HG02870 (cell line): ENCODE measurements at regions not wholly inside any gene's neighbourhood (a gene's known extent, or its start where the extent isn't known, plus 50 kb on each side); places are given as distances from the start of the nearest gene placed in this dataset.
"Not testable (repeated sequence)": the region's sequence is repeated elsewhere in the genome, so short reads cannot be mapped to it uniquely, and the experiment has no call there.

ENCODE experiments used
- ATAC-seq: cut with Tn5 transposase; IDR thresholded peaks from one replicate; pipeline ENCODE4 v1.9.1; 2021; ENCODE audit warnings: mild to moderate bottlenecking, moderate library complexity; ENCODE audit not compliant: unreplicated experiment

GRCh38 chr1:47522935-47523834 is 85.3 kb downstream of the FOXD2 start:
- ATAC-seq = no peak

- no peak for ATAC-seq
Observed at GRCh38 chr1:47523835-47524215, 86.0 kb downstream of the FOXD2 start.

- ATAC-seq = no peak
Observed at GRCh38 chr1:47524272-47524671, 86.4 kb downstream of the FOXD2 start.

GRCh38 chr1:47527653-47528272 is 89.9 kb downstream of the FOXD2 start:
- ATAC-seq = no peak

DNA sequence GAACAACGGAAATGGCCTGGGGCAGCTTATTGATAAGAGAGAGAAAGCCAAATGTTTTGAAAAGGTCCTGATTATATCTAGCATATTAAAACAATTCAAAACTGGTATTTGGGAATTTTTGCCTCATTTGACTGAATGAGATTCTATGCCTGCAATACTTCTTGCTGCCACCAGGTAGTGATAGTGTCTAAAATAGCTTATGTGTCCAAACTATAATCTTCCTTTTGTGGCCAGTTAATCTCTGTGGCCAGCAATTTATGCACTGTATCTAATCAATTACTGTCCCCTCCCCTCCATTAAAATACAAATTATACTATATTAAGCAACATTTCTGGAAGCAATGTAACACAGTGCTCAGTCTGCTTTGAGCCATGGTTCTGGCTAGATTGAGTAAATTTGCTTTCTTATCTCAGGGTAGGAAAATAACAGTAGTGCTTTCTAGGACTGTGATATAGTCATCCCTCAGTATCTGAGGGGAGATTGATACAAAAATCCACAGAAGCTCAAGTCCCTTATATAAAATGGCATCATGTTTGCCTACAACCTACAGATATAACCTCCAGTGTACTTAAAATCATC is 91.8 kb downstream of the FOXD2 start:
- ATAC-seq = no peak

DNA sequence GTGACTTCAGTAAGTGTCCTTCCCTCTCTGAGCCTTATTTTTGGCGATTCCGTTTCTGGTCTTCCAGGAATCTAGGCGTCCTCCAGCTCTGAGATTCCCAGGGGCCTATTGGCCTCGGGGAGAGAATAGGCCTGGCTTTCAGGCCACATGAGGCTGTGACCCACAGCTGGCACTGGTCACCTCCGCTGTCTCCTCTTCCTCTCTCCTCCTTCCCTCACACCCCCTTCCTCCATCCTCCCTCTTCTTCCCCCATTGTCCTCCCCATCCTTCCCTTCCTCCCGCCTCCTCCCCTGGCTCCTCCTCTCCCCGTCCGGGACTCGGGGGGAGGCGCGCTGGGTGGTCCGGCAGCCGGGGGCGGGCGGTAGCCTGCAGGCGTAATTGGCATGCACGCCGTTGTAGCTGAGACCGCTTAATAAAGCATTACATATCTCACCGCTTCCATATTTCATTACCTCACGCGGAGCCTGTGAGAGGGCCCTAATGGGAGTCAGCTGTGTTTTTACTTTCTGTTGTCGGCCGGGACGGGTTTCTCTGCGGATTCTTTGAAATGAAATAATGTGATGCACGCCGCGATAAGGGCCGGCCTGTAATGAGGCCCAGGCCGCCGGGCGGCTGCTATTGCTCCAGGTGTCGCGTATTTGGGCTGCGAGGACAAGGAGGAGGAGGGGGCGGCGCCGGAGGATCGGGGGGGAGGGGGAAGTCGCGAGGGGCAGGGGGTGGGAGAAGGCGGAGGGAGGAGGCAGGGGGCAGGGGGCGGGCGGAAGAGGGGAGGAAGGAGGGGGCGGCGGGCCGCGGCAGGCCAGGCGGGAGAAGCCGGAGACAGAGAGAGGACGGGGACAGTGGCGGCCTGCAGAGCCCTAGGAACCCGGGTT is 95.3 kb downstream of the FOXD2 start:
- ATAC-seq = no peak

DNA sequence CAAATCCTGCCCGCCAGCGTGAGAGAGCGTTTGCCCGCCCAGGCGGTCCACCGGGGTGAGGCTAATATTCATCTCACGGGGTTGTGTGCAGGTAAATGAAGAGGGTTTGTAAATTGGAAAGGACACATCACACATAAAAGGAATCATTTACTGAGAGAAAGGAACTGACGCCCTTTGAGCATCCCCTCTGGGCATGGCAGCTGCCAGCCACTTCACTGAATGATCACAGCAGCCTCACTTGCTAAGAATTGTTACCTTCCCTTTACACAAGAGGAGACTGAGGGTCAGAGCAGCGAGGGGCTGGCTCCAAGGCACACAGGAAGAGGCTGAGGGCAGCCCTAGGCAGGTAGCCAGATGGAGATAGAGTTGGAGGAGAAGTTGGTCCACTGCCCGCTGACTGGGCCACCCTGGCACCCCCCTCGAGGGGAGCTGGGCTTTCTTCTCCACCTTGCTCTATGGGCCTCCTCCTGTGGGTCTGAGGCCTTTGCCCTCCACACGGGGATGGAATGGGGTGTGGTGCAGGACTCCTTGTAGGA is 96.0 kb downstream of the FOXD2 start:
- no peak for ATAC-seq

DNA sequence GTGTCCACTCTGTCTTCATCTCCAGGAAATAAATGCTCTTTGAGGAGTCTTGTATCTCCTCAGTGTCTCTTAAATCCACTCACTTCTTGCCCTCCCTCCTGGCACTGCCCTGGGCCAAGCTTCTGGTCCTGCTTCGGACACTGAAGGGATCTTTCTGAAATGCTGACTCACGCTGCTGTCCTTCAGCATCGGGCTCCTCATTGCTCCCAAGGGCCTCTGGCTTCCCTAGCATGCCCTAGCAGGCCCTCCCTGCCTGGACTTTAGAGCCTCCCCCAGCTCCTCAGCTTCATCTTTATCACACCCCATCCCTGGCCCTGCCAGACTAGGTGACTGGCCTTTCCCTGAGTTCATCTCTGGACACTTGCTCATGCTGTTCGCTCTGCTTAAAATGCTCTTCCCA is 96.6 kb downstream of the FOXD2 start:
- no peak for ATAC-seq

GRCh38 chr1:47536646-47537118 is 98.8 kb downstream of the FOXD2 start:
- no peak for ATAC-seq

GRCh38 chr1:47537268-47537667 is 99.4 kb downstream of the FOXD2 start:
- no peak for ATAC-seq

- ATAC-seq = no peak
Observed at GRCh38 chr1:47537966-47538365, 100.1 kb downstream of the FOXD2 start.

GRCh38 chr1:47538530-47538929 is 100.7 kb downstream of the FOXD2 start:
- not testable (repeated sequence) for ATAC-seq

DNA sequence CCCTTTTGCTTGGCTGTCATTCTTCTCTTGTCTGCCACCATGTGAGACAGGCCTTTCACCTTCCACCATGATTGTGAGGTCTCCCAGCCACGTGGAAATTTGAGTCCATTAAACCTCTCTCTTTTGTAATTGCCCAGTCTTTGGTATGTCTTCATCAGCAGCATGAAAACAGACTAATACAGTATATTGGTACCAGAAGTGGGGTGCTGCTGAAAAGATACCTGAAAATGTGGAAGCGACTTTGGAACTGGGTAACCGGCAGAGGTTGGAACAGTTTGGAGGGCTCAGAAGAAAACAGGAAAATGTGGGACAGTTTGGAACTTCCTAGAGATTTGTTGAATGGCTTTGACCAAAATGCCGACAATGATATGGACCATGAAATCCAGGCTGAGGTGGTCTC is 103.9 kb downstream of the FOXD2 start:
- not testable (repeated sequence) for ATAC-seq

DNA sequence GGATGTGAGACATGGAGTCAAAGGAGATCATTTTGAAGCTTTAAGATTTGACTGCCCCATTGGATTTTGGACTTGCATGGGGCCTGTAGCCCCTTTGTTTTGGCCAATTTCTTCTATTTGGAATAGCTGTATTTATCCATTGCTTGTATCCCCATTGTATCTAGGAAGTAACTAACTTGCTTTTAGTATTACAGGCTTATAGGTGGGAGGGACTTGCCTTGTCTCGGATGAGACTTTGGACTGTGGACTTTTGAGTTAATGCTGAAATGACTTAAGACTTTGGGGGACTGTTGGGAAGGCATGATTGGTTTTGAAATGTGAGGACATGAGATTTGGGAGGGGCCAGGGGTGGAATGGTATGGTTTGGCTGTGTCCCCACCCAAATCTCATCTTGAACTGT is 105.2 kb downstream of the FOXD2 start:
- not testable (repeated sequence) for ATAC-seq

DNA sequence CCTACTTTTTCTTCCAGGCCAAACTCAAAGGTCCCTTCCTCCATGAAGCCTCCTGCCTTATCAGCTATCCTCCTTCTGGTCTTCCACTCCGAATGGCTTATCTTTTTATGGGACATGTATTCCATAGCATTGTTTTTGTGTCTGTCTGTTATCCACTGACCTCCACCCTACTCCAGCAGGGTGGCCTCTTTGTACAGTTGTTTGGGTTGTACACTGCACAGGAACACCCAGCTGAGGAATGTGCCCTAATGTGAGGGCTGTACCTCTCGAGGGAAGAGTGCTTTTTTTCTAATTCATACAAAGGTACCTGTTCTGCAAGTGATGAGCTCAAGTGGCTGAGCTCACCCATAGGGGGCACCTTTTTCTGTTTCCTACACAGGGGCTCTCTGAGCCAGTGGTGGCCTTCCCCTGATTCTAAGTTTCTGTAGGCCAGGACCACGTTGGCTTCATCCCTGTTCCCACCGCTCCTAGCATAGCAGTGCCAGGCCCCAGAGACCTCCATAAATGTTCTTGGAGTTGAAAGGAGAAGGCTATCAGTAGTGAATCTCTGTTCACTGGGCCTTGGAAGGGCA is 108.2 kb downstream of the FOXD2 start:
- no peak for ATAC-seq

- ATAC-seq = no peak
Observed at GRCh38 chr1:47547753-47548573, 110.1 kb downstream of the FOXD2 start.

GRCh38 chr1:47548637-47549036 is 110.8 kb downstream of the FOXD2 start:
- ATAC-seq = no peak

DNA sequence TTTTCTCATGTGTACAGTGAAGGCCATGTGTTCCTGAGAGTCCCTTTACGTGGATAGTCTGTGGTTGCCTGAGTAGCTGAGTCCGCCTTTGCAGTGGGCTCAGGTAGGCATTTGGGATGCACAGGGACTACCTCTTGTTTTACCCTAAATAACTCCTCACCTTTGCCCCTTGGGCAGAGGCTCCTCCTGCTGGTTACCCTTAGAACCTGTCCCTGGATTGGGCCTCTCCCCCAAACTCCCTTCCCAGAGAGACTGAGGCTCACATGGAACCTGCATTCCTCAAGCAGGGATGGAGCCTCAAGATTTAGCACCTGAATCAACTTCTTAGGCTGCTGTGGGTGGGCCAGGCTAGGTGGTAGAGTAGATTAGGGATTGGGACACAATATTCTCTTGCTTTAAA is 111.7 kb downstream of the FOXD2 start:
- no peak for ATAC-seq

GRCh38 chr1:47550929-47551328 is 113.1 kb downstream of the FOXD2 start:
- no peak for ATAC-seq
